ENCODE measurements at regions not wholly inside any gene's neighbourhood (a gene's known extent, or its start where the extent isn't known, plus 50 kb on each side); places are given as distances from the start of the nearest gene placed in this dataset.

DNA sequence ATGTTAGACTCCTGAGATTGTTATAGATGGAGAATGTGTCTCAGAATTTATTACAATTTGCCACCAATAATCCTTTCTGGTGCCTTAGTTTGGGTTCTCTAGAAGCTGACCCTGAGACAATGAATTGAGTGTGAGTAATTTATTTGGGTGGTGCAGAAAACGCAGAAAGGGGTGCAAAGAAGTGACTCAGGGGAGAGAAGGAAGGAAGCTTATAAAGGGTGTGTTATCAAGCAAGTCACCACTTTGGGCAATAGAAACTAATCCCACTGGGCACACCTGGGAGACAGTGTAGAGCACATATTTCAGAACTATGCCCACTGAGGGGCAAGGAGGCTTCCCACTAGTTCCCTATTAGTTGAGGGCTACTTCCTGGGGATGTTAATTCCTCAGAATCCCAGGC lies 320.6 kb downstream of the MID1IP1 start:
- TF ChIP-seq YY1 (IDR thresholded peaks at IDR 0.05; ENCODE audit: insufficient read depth, insufficient read length) (no peak), SUZ12 (IDR thresholded peaks at IDR 0.05; ENCODE audit: extremely low read depth, insufficient read depth, insufficient read length) (no peak), ZNF274 (IDR thresholded peaks at IDR 0.05; ENCODE audit: low read depth, low read length) (no peak)

Data from NT2/D1 (cell line).